ENCODE measurements at regions not wholly inside any gene's neighbourhood (a gene's known extent, or its start where the extent isn't known, plus 50 kb on each side); places are given as distances from the start of the nearest gene placed in this dataset.
A peak's percentile ranks its signal among the peaks of the same experiment; 100 is the strongest.
"Not testable (repeated sequence)": the region's sequence is repeated elsewhere in the genome, so short reads cannot be mapped to it uniquely, and the experiment has no call there.

- no peak for DNase-seq (ENCODE audit: low read depth)
These were observed 1294.9 kb upstream of the CITED2 start for GRCh38 chr6:140669321-140669720.

GRCh38 chr6:140663772-140664171 is 1289.3 kb upstream of the CITED2 start:
- no peak for DNase-seq (ENCODE audit: low read depth)

GRCh38 chr6:140663094-140663493 is 1288.6 kb upstream of the CITED2 start:
- no peak for DNase-seq (ENCODE audit: low read depth)

GRCh38 chr6:140661691-140662090 is 1287.2 kb upstream of the CITED2 start:
- DNase-seq (ENCODE audit: low read depth) = no peak

- peak; percentile 24 for DNase-seq (ENCODE audit: low read depth)
These were observed 1285.8 kb upstream of the CITED2 start for GRCh38 chr6:140660295-140660694.

GRCh38 chr6:140653972-140654371 is 1279.5 kb upstream of the CITED2 start:
- DNase-seq (ENCODE audit: low read depth) = no peak

GRCh38 chr6:140653506-140653905 is 1279.1 kb upstream of the CITED2 start:
- no peak for DNase-seq (ENCODE audit: low read depth)

GRCh38 chr6:140649502-140649901 is 1275.1 kb upstream of the CITED2 start:
- DNase-seq (ENCODE audit: low read depth) = not testable (repeated sequence)

GRCh38 chr6:140647322-140647721 is 1272.9 kb upstream of the CITED2 start:
- not testable (repeated sequence) for DNase-seq (ENCODE audit: low read depth)

- no peak for DNase-seq (ENCODE audit: low read depth)
These were observed 1269.6 kb upstream of the CITED2 start for GRCh38 chr6:140644017-140644416.

GRCh38 chr6:140641412-140641811 is 1267.0 kb upstream of the CITED2 start:
- DNase-seq (ENCODE audit: low read depth) = no peak

- DNase-seq (ENCODE audit: low read depth) = no peak
These were observed 1262.5 kb upstream of the CITED2 start for GRCh38 chr6:140636908-140637402.

- no peak for DNase-seq (ENCODE audit: low read depth)
These were observed 1261.9 kb upstream of the CITED2 start for GRCh38 chr6:140636271-140636907.

GRCh38 chr6:140627002-140627401 is 1252.6 kb upstream of the CITED2 start:
- DNase-seq (ENCODE audit: low read depth) = no peak

GRCh38 chr6:140623498-140623897 is 1249.0 kb upstream of the CITED2 start:
- peak; percentile 32 for DNase-seq (ENCODE audit: low read depth)

GRCh38 chr6:140620496-140620895 is 1246.0 kb upstream of the CITED2 start:
- DNase-seq (ENCODE audit: low read depth) = no peak

- no peak for DNase-seq (ENCODE audit: low read depth)
These were observed 1235.5 kb upstream of the CITED2 start for GRCh38 chr6:140609956-140610355.

- no peak for DNase-seq (ENCODE audit: low read depth)
These were observed 1234.9 kb upstream of the CITED2 start for GRCh38 chr6:140609321-140609720.

- DNase-seq (ENCODE audit: low read depth) = no peak
These were observed 1230.3 kb upstream of the CITED2 start for GRCh38 chr6:140604786-140605185.

- DNase-seq (ENCODE audit: low read depth) = no peak
These were observed 1228.2 kb upstream of the CITED2 start for GRCh38 chr6:140602431-140603248.

- DNase-seq (ENCODE audit: low read depth) = no peak
These were observed 1226.8 kb upstream of the CITED2 start for GRCh38 chr6:140601021-140601808.

GRCh38 chr6:140599916-140600315 is 1225.5 kb upstream of the CITED2 start:
- DNase-seq (ENCODE audit: low read depth) = no peak

GRCh38 chr6:140597181-140597580 is 1222.7 kb upstream of the CITED2 start:
- DNase-seq (ENCODE audit: low read depth) = no peak
